HepG2 (cell line): ENCODE measurements at regions not wholly inside any gene's neighbourhood (a gene's known extent, or its start where the extent isn't known, plus 50 kb on each side); places are given as distances from the start of the nearest gene placed in this dataset.
A peak's percentile ranks its signal among the peaks of the same experiment; 100 is the strongest.

ENCODE experiments used
- CBX2 ChIP-seq, 2 experiments: fragments of 200-600 bp in 1 of 2; sonication (generic); formaldehyde crosslinking in 1 of 2; IDR thresholded peaks; 2 replicates each; pipeline versions ENCODE4 v1.7.0 to v1.8.1; 2018 to 2022; ENCODE audit warnings: low read depth in 2 of 2, low read length in 1 of 2, mild to moderate bottlenecking in 1 of 2, missing genetic modification reagents in 1 of 2
- DMAP1 ChIP-seq: IDR thresholded peaks from 2 replicates; pipeline ENCODE4 v1.6.1; 2016
- EP300 ChIP-seq, 3 experiments: sonication (generic) in 1 of 3; formaldehyde crosslinking in 1 of 3; IDR thresholded peaks; 2 replicates each; pipeline versions ENCODE4 v1.5.1 to v1.6.1; 2011 to 2020; ENCODE audit warnings: low read depth in 2 of 3, low read length in 2 of 3, borderline replicate concordance in 1 of 3, improper control_type of control experiment in 1 of 3, mild to moderate bottlenecking in 1 of 3, missing genetic modification reagents in 1 of 3, moderate library complexity in 1 of 3
- FOSL2 ChIP-seq: sonication (generic); formaldehyde crosslinking; IDR thresholded peaks from 2 replicates; pipeline ENCODE4 v1.4.0; 2020; ENCODE audit warnings: missing genetic modification reagents
- FOXA3 ChIP-seq: IDR thresholded peaks from 2 replicates; pipeline ENCODE4 v1.6.1; 2016; ENCODE audit warnings: missing genetic modification reagents, missing compliant biosample characterization
- GTF2F1 ChIP-seq: fragments of 150-350 bp; IDR thresholded peaks from 2 replicates; pipeline ENCODE4 v1.6.1; 2014; ENCODE audit warnings: low read length
- HMG20A ChIP-seq: IDR thresholded peaks from 2 replicates; pipeline ENCODE4 v1.6.1; 2016; ENCODE audit warnings: borderline replicate concordance
- IRF2 ChIP-seq: IDR thresholded peaks from 2 replicates; pipeline ENCODE4 v1.6.1; 2018; ENCODE audit warnings: missing genetic modification reagents, missing compliant biosample characterization
- KAT8 ChIP-seq: IDR thresholded peaks from 2 replicates; pipeline ENCODE4 v1.6.1; 2016; ENCODE audit warnings: missing genetic modification reagents, missing compliant biosample characterization
- RXRB ChIP-seq: IDR thresholded peaks from 2 replicates; pipeline ENCODE4 v1.6.1; 2016; ENCODE audit warnings: borderline replicate concordance, missing genetic modification reagents, missing compliant biosample characterization
- SALL1 ChIP-seq: sonication (generic); formaldehyde crosslinking; IDR thresholded peaks from 2 replicates; pipeline ENCODE4 v1.8.0; 2022; ENCODE audit warnings: mild to moderate bottlenecking, missing genetic modification reagents
- SMAD9 ChIP-seq: sonication (generic); formaldehyde crosslinking; IDR thresholded peaks from 2 replicates; pipeline ENCODE4 v1.5.1; 2020; ENCODE audit warnings: mild to moderate bottlenecking, missing genetic modification reagents
- SOX5 ChIP-seq: IDR thresholded peaks from 2 replicates; pipeline ENCODE4 v1.6.1; 2016; ENCODE audit warnings: borderline replicate concordance
- TBX2 ChIP-seq: sonication (generic); formaldehyde crosslinking; IDR thresholded peaks from 2 replicates; pipeline ENCODE4 v1.5.0; 2020; ENCODE audit warnings: missing genetic modification reagents, mild to moderate bottlenecking, borderline replicate concordance
- TGIF2 ChIP-seq: IDR thresholded peaks from 2 replicates; pipeline ENCODE4 v1.6.1; 2016; ENCODE audit warnings: control low read depth, missing compliant biosample characterization
- WIZ ChIP-seq: sonication (generic); formaldehyde crosslinking; IDR thresholded peaks from 2 replicates; pipeline ENCODE4 v1.5.1; 2020; ENCODE audit warnings: mild to moderate bottlenecking, missing genetic modification reagents
- ZNF12 ChIP-seq: sonication (generic); formaldehyde crosslinking; IDR thresholded peaks from 2 replicates; pipeline ENCODE4 v1.5.0; 2020; ENCODE audit warnings: missing genetic modification reagents
- ZNF296 ChIP-seq: sonication (generic); formaldehyde crosslinking; conservative IDR thresholded peaks from 2 replicates; pipeline ENCODE4 v1.5.0; 2020; ENCODE audit warnings: mild to moderate bottlenecking, missing genetic modification reagents
- ZNF446 ChIP-seq: sonication (generic); formaldehyde crosslinking; IDR thresholded peaks from 2 replicates; pipeline ENCODE4 v1.5.0; 2020; ENCODE audit warnings: mild to moderate bottlenecking, missing genetic modification reagents
- ZNF891 ChIP-seq: sonication (generic); formaldehyde crosslinking; IDR thresholded peaks from 2 replicates; pipeline ENCODE4 v1.5.0; 2020; ENCODE audit warnings: mild to moderate bottlenecking, missing genetic modification reagents
- TF ChIP-seq, protein P1 (sequence below): sonication (generic); formaldehyde crosslinking; conservative IDR thresholded peaks from 2 replicates; pipeline ENCODE4 v1.4.0; 2020; ENCODE audit warnings: mild to moderate bottlenecking, missing genetic modification reagents, moderate library complexity
- TF ChIP-seq, protein P2 (sequence below), 2 experiments: fragments of 450-650 bp in 1 of 2; sonication (generic) in 1 of 2; formaldehyde crosslinking; IDR thresholded peaks; 2 replicates each; pipeline versions ENCODE4 v1.5.0 to v1.8.0; 2020 to 2022; ENCODE audit warnings: mild to moderate bottlenecking in 1 of 2, missing genetic modification reagents in 1 of 2
- TF ChIP-seq, protein P3 (sequence below), 2 experiments: sonication (generic) in 1 of 2; formaldehyde crosslinking in 1 of 2; IDR thresholded peaks; 2 replicates each; pipeline versions ENCODE4 v1.4.0 to v1.6.1; 2016 to 2020; ENCODE audit warnings: borderline replicate concordance in 1 of 2, low read depth in 1 of 2, mild to moderate bottlenecking in 1 of 2, missing genetic modification reagents in 1 of 2

DNA sequence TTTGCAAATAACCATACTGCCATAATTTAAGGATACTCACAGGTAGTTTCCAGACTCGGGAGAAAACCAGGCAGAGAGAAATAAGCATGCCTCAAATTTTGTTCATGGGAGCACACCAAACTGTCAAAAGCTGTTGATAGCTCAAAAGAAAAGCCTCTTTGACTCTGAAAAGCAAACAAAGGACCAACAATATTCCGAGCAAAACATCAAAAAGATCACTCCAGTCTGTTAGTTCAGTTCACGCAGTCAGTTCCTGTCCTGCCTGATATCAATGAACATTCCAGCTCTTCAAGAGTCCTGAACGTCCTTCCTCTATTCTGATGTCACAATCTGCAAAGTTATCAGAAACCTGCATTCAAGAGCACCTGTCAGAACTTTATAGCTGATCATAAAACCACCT lies 78.7 kb downstream of the RRM2 start (continued):
- TF ChIP-seq, protein P1, sequence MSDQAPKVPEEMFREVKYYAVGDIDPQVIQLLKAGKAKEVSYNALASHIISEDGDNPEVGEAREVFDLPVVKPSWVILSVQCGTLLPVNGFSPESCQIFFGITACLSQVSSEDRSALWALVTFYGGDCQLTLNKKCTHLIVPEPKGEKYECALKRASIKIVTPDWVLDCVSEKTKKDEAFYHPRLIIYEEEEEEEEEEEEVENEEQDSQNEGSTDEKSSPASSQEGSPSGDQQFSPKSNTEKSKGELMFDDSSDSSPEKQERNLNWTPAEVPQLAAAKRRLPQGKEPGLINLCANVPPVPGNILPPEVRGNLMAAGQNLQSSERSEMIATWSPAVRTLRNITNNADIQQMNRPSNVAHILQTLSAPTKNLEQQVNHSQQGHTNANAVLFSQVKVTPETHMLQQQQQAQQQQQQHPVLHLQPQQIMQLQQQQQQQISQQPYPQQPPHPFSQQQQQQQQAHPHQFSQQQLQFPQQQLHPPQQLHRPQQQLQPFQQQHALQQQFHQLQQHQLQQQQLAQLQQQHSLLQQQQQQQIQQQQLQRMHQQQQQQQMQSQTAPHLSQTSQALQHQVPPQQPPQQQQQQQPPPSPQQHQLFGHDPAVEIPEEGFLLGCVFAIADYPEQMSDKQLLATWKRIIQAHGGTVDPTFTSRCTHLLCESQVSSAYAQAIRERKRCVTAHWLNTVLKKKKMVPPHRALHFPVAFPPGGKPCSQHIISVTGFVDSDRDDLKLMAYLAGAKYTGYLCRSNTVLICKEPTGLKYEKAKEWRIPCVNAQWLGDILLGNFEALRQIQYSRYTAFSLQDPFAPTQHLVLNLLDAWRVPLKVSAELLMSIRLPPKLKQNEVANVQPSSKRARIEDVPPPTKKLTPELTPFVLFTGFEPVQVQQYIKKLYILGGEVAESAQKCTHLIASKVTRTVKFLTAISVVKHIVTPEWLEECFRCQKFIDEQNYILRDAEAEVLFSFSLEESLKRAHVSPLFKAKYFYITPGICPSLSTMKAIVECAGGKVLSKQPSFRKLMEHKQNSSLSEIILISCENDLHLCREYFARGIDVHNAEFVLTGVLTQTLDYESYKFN (CRISPR knock-in tag): peak; percentile 68
- peak; percentile 27; the same call in 1 of the 2 replicates for TF ChIP-seq FOSL2
- 0 out of 2 replicates have a peak, but pooled peaks have one; percentile 15 for TF ChIP-seq KAT8 (CRISPR knock-in tag)
- TF ChIP-seq DMAP1: no peak
- TF ChIP-seq RXRB (CRISPR knock-in tag): peak; percentile 47; the same call in 1 of the 2 replicates
- TF ChIP-seq, protein P2, sequence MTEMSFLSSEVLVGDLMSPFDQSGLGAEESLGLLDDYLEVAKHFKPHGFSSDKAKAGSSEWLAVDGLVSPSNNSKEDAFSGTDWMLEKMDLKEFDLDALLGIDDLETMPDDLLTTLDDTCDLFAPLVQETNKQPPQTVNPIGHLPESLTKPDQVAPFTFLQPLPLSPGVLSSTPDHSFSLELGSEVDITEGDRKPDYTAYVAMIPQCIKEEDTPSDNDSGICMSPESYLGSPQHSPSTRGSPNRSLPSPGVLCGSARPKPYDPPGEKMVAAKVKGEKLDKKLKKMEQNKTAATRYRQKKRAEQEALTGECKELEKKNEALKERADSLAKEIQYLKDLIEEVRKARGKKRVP (CRISPR knock-in tag; IDR thresholded peaks at IDR 0.05): peak in 1 of 2 experiments; percentile 33; a peak in 1 of 4 replicates
- TF ChIP-seq CBX2 (IDR thresholded peaks at IDR 0.05; ENCODE audit: low read depth, low read length): no peak
- TF ChIP-seq CBX2 (CRISPR knock-in tag; IDR thresholded peaks at IDR 0.05; ENCODE audit: low read depth): no peak
- TF ChIP-seq WIZ: no peak
- peak; percentile 80 for TF ChIP-seq FOXA3 (CRISPR knock-in tag)
- TF ChIP-seq IRF2: peak; percentile 19; the same call in 1 of the 2 replicates
- TF ChIP-seq, protein P3, sequence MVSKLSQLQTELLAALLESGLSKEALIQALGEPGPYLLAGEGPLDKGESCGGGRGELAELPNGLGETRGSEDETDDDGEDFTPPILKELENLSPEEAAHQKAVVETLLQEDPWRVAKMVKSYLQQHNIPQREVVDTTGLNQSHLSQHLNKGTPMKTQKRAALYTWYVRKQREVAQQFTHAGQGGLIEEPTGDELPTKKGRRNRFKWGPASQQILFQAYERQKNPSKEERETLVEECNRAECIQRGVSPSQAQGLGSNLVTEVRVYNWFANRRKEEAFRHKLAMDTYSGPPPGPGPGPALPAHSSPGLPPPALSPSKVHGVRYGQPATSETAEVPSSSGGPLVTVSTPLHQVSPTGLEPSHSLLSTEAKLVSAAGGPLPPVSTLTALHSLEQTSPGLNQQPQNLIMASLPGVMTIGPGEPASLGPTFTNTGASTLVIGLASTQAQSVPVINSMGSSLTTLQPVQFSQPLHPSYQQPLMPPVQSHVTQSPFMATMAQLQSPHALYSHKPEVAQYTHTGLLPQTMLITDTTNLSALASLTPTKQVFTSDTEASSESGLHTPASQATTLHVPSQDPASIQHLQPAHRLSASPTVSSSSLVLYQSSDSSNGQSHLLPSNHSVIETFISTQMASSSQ (IDR thresholded peaks at IDR 0.05; ENCODE audit: low read depth): no peak
- TF ChIP-seq, protein P3 (CRISPR knock-in tag; IDR thresholded peaks at IDR 0.05; ENCODE audit: borderline replicate concordance): peak; percentile 16; the same call in 1 of the 2 replicates
- TF ChIP-seq HMG20A (CRISPR knock-in tag): peak; percentile 84; the same call in 1 of the 2 replicates
- TF ChIP-seq EP300 (IDR thresholded peaks at IDR 0.05; ENCODE audit: low read depth in 2 of 2, low read length in 2 of 2): peak in 1 of 2 experiments; percentile 55; a peak in 2 of 4 replicates
- TF ChIP-seq EP300 (CRISPR knock-in tag; IDR thresholded peaks at IDR 0.05; ENCODE audit: borderline replicate concordance): peak; percentile 60; the same call in 1 of the 2 replicates
- TF ChIP-seq TBX2: peak; percentile 63; the same call in 1 of the 2 replicates
- no peak for TF ChIP-seq ZNF446 (CRISPR knock-in tag)
- 0 out of 2 replicates have a peak, but pooled peaks have one; percentile 43 for TF ChIP-seq TGIF2 (CRISPR knock-in tag)
- no peak; the same call in 1 of the 2 replicates for TF ChIP-seq ZNF12
- peak; percentile 60; the same call in 1 of the 2 replicates for TF ChIP-seq SALL1
- TF ChIP-seq SOX5 (CRISPR knock-in tag): peak; percentile 83
- TF ChIP-seq ZNF891 (CRISPR knock-in tag): no peak
- TF ChIP-seq GTF2F1: no peak
- TF ChIP-seq ZNF296 (CRISPR knock-in tag): no peak
- no peak for TF ChIP-seq SMAD9 (CRISPR knock-in tag)
